ENCODE measurements at regions not wholly inside any gene's neighbourhood (a gene's known extent, or its start where the extent isn't known, plus 50 kb on each side); places are given as distances from the start of the nearest gene placed in this dataset.

DNA sequence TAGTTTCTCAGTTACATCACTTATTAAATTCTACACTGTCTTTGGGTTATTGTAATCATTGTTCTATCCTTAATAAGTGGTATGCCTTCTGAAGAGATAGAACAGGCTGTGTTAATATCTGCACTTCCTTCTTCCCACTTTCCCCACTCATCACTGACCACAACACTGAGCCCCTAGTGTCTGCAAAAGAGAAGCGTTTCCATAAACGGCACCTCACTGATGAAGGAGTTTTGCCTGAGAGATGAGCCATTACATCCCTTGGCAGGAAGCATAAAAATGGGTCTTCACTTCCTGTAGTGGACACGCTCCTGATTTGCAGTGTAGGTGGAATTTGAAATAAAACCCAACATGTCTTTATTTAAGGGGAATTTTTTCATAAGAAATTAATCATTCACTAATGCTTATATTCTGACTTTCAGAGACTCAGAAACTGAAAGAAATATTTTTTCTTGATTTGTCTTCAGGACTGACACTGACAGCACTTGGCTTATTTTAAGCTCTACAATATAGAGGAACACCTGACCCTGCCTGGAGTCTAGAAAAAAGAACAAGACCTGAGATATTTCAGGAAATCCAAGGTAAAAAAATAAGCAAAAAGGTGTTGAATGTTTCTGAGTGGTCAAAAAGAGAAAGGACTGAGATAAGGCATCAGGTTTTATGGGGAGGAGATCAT lies 275.3 kb downstream of the RAD51AP2 start:
- TF ChIP-seq, protein P1, sequence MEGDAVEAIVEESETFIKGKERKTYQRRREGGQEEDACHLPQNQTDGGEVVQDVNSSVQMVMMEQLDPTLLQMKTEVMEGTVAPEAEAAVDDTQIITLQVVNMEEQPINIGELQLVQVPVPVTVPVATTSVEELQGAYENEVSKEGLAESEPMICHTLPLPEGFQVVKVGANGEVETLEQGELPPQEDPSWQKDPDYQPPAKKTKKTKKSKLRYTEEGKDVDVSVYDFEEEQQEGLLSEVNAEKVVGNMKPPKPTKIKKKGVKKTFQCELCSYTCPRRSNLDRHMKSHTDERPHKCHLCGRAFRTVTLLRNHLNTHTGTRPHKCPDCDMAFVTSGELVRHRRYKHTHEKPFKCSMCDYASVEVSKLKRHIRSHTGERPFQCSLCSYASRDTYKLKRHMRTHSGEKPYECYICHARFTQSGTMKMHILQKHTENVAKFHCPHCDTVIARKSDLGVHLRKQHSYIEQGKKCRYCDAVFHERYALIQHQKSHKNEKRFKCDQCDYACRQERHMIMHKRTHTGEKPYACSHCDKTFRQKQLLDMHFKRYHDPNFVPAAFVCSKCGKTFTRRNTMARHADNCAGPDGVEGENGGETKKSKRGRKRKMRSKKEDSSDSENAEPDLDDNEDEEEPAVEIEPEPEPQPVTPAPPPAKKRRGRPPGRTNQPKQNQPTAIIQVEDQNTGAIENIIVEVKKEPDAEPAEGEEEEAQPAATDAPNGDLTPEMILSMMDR (IDR thresholded peaks at IDR 0.05; ENCODE audit: insufficient read depth, low read depth, low read length) = no peak
- no peak for DNase-seq (ENCODE audit: low read depth)
- no peak overlapping the region for H3K4me3 ChIP-seq (ENCODE audit: low read depth, low read length)

DNA sequence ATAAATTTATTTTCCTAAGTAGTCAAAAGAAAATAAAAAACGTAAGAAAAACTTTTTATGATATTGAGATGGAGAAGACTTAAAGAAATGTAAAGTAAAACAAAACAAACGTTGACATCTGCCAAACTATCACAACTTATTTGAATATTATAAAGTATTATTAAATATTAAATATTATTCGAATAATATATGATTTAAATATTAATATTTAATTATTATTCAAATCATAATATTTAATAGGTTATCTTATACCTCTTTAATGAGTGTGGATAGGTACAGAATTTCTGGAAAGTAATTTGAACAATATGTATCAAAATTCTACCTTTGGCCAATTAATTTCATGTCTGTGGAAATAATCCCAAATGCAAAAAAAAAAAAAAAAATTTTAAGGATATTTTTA lies 278.7 kb downstream of the RAD51AP2 start:
- no peak overlapping the region for H3K4me3 ChIP-seq (ENCODE audit: low read depth, low read length)
- DNase-seq (ENCODE audit: low read depth) = no peak
- TF ChIP-seq, protein P1 (IDR thresholded peaks at IDR 0.05; ENCODE audit: insufficient read depth, low read depth, low read length) = no peak

DNA sequence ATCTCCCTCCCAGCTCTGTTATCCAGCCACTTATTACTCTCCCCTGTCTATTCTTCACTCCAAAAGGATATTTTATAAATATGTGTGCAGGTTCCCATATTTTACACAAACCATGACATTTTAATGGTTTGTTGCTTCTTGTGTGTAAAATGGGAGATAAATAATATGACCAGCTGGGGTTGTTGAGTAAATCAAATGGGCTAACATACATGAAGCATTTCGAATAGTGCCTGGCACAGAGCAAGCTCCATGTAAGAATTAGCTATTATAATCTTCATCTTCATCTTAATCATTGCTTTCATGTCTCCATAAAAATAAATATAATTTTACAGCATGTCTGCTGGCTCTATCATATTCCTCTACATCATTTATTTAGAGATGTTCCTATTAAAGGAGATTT lies 283.1 kb downstream of the RAD51AP2 start:
- DNase-seq (ENCODE audit: low read depth) = no peak
- no peak overlapping the region for H3K4me3 ChIP-seq (ENCODE audit: low read depth, low read length)
- TF ChIP-seq, protein P1 (IDR thresholded peaks at IDR 0.05; ENCODE audit: insufficient read depth, low read depth, low read length) = no peak

DNA sequence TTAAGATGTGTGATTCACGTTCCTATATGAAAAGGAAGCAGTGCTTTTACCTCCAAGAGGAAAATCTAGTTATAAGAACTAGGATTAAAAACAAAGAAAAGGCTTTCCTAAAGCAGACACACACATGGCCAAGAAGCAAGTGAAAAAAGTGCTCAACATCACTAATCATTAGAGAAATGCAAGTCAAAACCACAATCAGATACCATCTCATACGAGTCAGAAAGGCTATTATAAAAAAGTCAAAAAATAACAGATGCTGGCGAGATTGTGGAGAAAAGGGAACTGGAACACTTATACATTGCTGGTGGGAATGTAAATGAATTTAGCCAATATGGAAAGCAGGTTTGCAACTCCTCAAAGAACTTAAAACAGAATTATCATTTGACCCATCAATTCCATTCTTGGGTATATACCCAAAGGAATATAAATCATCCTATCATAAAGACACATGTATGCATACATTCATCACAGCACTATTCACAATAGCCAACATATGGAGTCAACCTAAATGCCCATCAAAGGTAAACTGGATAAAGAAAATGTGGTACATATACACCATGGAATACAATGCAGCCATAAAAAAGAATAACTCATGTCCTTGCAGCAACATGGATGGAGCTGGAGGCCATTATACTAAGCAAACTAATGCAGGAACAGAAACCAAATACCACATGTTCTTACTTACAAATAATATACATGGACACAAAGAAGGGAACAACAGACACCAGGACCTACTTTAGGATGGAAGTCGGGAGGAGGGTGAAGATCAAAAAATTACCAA lies 285.3 kb downstream of the RAD51AP2 start:
- TF ChIP-seq, protein P1 (IDR thresholded peaks at IDR 0.05; ENCODE audit: insufficient read depth, low read depth, low read length) = no peak
- peak; percentile 48 for DNase-seq (ENCODE audit: low read depth)
- H3K4me3 ChIP-seq (ENCODE audit: low read depth, low read length) = no peak overlapping the region

DNA sequence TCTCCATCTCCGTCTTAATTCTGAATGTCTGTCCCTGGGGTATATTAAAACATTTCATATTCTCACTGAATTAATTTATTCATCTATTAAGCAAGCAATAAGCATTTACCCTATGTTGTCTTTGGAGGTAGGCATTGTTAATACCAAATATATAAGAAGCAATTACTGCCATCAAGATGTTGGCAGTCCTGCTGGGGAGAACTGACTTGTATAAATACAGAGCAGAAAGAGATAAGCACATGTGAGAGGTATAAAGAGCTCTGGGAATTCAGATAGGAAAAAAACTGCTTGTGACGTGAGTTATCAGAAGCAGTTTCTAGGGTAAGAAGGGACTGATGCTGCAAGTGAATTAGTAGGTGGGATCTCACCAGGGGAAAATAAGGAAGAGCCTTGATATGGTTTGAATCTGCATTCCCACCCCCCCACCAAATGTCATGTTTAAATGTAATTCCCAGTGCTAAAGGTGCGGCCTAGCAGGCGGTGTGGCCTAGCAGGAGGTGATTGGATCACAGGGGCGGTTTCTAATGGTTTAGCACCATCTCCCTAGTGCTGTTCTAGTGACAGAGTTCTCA lies 286.8 kb downstream of the RAD51AP2 start:
- DNase-seq (ENCODE audit: low read depth) = no peak
- TF ChIP-seq, protein P1 (IDR thresholded peaks at IDR 0.05; ENCODE audit: insufficient read depth, low read depth, low read length) = no peak

DNA sequence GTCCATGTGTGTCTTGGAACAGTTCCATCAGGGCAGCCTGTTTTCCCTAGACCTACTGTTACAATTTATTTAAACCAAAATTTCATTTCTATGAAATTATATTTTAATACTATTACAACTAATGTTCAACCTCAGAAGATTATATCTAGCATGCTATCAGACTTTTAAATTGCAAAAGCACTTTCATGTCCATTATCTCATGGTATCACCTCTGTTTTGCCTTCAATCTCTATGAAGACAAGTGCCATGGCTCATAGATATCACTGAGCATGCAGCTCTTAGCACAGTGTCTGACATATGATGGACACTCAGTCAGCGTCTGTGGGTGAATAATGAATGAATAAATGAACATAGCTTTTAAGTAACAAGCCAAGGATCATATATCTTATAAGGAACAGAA lies 288.8 kb downstream of the RAD51AP2 start:
- no peak for DNase-seq (ENCODE audit: low read depth)
- H3K4me3 ChIP-seq (ENCODE audit: low read depth, low read length) = no peak overlapping the region
- TF ChIP-seq, protein P1 (IDR thresholded peaks at IDR 0.05; ENCODE audit: insufficient read depth, low read depth, low read length) = no peak

More for the DNA sequence above, 286.8 kb downstream of the RAD51AP2 start:
- H3K4me3 ChIP-seq (ENCODE audit: low read depth, low read length) = no peak overlapping the region

Measured in fibroblast of villous mesenchyme (primary cell).